ENCODE measurements at regions not wholly inside any gene's neighbourhood (a gene's known extent, or its start where the extent isn't known, plus 50 kb on each side); places are given as distances from the start of the nearest gene placed in this dataset.

- no peaks in the 10 kb centered on the region for H3K9me2 ChIP-seq (replicated peaks; ENCODE audit: insufficient read depth, low read length)
- H3K4me3 ChIP-seq (ENCODE audit: low read length), result no peak overlapping the region
- DNase-seq, result no peak
- H3K4me2 ChIP-seq (ENCODE audit: low read depth, low read length), result no peak overlapping the region
- no peaks in the 10 kb centered on the region for H3K27me3 ChIP-seq (replicated peaks; ENCODE audit: insufficient read depth, low read length)
- no peak overlapping the region for H3K27ac ChIP-seq (ENCODE audit: low read length)
- H2AFZ ChIP-seq (ENCODE audit: low read length), result no peak overlapping the region
- H3K79me2 ChIP-seq (ENCODE audit: low read length), result no peaks in the 10 kb centered on the region
- no peaks in the 10 kb centered on the region for H3K9me3 ChIP-seq (replicated peaks; ENCODE audit: insufficient read depth, low read length)
- H3K9ac ChIP-seq (ENCODE audit: low read length), result no peak overlapping the region
- H3K4me1 ChIP-seq (ENCODE audit: low read length), result no peaks in the 10 kb centered on the region
- no peaks in the 10 kb centered on the region for H3F3A ChIP-seq (ENCODE audit: insufficient read depth, low read length)
- TF ChIP-seq CTCF (IDR thresholded peaks at IDR 0.05; ENCODE audit: low read length), result no peak
- TF ChIP-seq EZH2 (optimal IDR thresholded peaks at IDR 0.05; ENCODE audit: low read depth, low read length), result no peak
- no peak for TF ChIP-seq EZH2phosphoT487 (IDR thresholded peaks at IDR 0.05; ENCODE audit: low read length)
- H4K20me1 ChIP-seq (ENCODE audit: insufficient read depth, low read length), result no peaks in the 10 kb centered on the region
- no peaks in the 10 kb centered on the region for H3K36me3 ChIP-seq (replicated peaks; ENCODE audit: insufficient read depth, low read length)
These were observed 474.9 kb upstream of the TCF4 start for GRCh38 chr18:56062931-56063330.

DNA sequence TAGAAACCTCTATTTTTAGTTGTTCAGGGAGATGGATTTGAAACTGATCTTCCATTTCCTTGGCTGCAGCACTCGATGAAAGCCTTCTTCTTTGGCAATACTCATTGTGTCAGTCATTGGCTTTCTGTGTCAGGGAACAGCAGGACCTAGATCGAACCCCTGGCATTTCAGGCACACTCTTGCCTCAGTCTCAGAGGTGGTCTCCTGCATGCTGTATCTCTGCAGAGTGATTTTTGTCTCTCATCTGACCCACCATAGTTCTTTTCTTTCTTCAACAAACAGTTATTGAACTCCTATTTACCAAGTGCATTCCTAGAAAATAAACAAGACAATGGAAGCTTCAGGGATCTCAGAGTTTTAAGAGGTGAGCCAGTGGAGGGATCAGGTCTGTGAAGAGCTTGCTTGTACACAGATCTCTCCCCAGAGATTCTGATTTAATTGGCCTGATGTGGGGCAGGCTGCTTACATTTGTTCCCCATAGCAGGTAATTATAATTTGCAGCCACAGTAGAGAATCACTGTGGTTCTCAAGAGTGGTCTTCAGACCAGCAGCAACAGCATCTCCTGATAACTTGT is 473.1 kb upstream of the TCF4 start:
- no peak overlapping the region for H3K4me3 ChIP-seq (ENCODE audit: low read length)
- H3K4me2 ChIP-seq (ENCODE audit: low read depth, low read length), result no peak overlapping the region
- no peaks in the 10 kb centered on the region for H3K27me3 ChIP-seq (replicated peaks; ENCODE audit: insufficient read depth, low read length)
- no peaks in the 10 kb centered on the region for H3K9me3 ChIP-seq (replicated peaks; ENCODE audit: insufficient read depth, low read length)
- DNase-seq, result no peak
- no peaks in the 10 kb centered on the region for H3K9me2 ChIP-seq (replicated peaks; ENCODE audit: insufficient read depth, low read length)
- no peak for TF ChIP-seq EZH2phosphoT487 (IDR thresholded peaks at IDR 0.05; ENCODE audit: low read length)
- no peak for TF ChIP-seq EZH2 (optimal IDR thresholded peaks at IDR 0.05; ENCODE audit: low read depth, low read length)
- no peak for TF ChIP-seq CTCF (IDR thresholded peaks at IDR 0.05; ENCODE audit: low read length)
- H4K20me1 ChIP-seq (ENCODE audit: insufficient read depth, low read length), result no peaks in the 10 kb centered on the region
- no peaks in the 10 kb centered on the region for H3K36me3 ChIP-seq (replicated peaks; ENCODE audit: insufficient read depth, low read length)
- H3K79me2 ChIP-seq (ENCODE audit: low read length), result no peaks in the 10 kb centered on the region
- H3K9ac ChIP-seq (ENCODE audit: low read length), result no peak overlapping the region
- H2AFZ ChIP-seq (ENCODE audit: low read length), result no peak overlapping the region
- no peak overlapping the region for H3K27ac ChIP-seq (ENCODE audit: low read length)
- no peaks in the 10 kb centered on the region for H3F3A ChIP-seq (ENCODE audit: insufficient read depth, low read length)
- no peaks in the 10 kb centered on the region for H3K4me1 ChIP-seq (ENCODE audit: low read length)

DNA sequence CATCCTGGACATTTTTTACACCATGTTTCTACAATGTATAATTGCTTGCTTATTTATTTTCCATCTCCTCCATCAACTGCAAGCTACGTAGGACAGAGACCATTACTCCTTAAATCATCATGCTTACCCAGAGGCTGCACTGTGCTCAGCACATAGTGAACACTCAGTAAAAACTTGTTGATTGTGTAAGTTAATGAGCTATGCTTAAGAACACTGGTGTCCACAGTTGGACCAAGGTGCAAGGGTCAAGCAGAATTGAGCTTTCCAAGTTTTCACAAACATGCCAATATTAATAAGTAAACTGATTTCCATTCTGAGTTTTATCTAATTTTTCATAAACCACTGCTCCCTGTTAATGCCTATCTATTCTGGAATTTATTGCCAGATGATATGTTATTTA is 464.2 kb upstream of the TCF4 start:
- no peak overlapping the region for H2AFZ ChIP-seq (ENCODE audit: low read length)
- H3K36me3 ChIP-seq (replicated peaks; ENCODE audit: insufficient read depth, low read length), result no peaks in the 10 kb centered on the region
- no peaks in the 10 kb centered on the region for H3F3A ChIP-seq (ENCODE audit: insufficient read depth, low read length)
- no peak overlapping the region for H3K4me3 ChIP-seq (ENCODE audit: low read length)
- H3K9me2 ChIP-seq (replicated peaks; ENCODE audit: insufficient read depth, low read length), result no peaks in the 10 kb centered on the region
- no peak for DNase-seq
- TF ChIP-seq EZH2phosphoT487 (IDR thresholded peaks at IDR 0.05; ENCODE audit: low read length) (no peak), EZH2 (optimal IDR thresholded peaks at IDR 0.05; ENCODE audit: low read depth, low read length) (no peak), CTCF (IDR thresholded peaks at IDR 0.05; ENCODE audit: low read length) (no peak)
- H4K20me1 ChIP-seq (ENCODE audit: insufficient read depth, low read length), result no peaks in the 10 kb centered on the region
- no peaks in the 10 kb centered on the region for H3K9me3 ChIP-seq (replicated peaks; ENCODE audit: insufficient read depth, low read length)
- no peak overlapping the region for H3K27ac ChIP-seq (ENCODE audit: low read length)
- no peak overlapping the region for H3K9ac ChIP-seq (ENCODE audit: low read length)
- no peaks in the 10 kb centered on the region for H3K79me2 ChIP-seq (ENCODE audit: low read length)
- no peaks in the 10 kb centered on the region for H3K4me1 ChIP-seq (ENCODE audit: low read length)
- no peak overlapping the region for H3K4me2 ChIP-seq (ENCODE audit: low read depth, low read length)
- H3K27me3 ChIP-seq (replicated peaks; ENCODE audit: insufficient read depth, low read length), result no peaks in the 10 kb centered on the region

All from MM.1S (cell line).